Upper lobe of right lung (tissue), 1 donor: ENCODE measurements at regions not wholly inside any gene's neighbourhood (a gene's known extent, or its start where the extent isn't known, plus 50 kb on each side); places are given as distances from the start of the nearest gene placed in this dataset.

ENCODE experiments used
- ATAC-seq: fragments of 200-7000 bp; cut with Tn5 transposase; one replicate; pipeline ENCODE4 v1.9.1; 2020; ENCODE audit warnings: mild to moderate bottlenecking, moderate library complexity
- DNase-seq: peaks from one replicate; pipeline ENCODE4 v3.0.0-alpha.2; 2020
- H3K27ac ChIP-seq: fragments of 200-600 bp; one replicate; pipeline ENCODE4 v1.8.0; 2022
- H3K27me3 ChIP-seq: fragments of 200-600 bp; one replicate; pipeline ENCODE4 v1.8.0; 2022; ENCODE audit warnings: mild to moderate bottlenecking
- H3K36me3 ChIP-seq: fragments of 200-600 bp; one replicate; pipeline ENCODE4 v1.8.0; 2022
- H3K4me1 ChIP-seq: fragments of 200-600 bp; one replicate; pipeline ENCODE4 v1.8.0; 2022
- H3K4me3 ChIP-seq: fragments of 200-600 bp; one replicate; pipeline ENCODE4 v1.8.0; 2022; ENCODE audit warnings: mild to moderate bottlenecking
- H3K9me3 ChIP-seq: fragments of 200-600 bp; one replicate; pipeline ENCODE4 v1.8.0; 2022
- CTCF ChIP-seq: fragments of 200-600 bp; IDR thresholded peaks from one replicate; pipeline ENCODE4 v1.8.0; 2022; ENCODE audit warnings: antibody characterized with exemption
- intact Hi-C: fragments of 100-400 bp; cut with DNase I; formaldehyde crosslinking; loops from one replicate; pipeline ENCODE4 v1.11.0; 2022
- donor health status: DM: no; HTN: yes; CAD: no; lungs with severe emphysema.

DNA sequence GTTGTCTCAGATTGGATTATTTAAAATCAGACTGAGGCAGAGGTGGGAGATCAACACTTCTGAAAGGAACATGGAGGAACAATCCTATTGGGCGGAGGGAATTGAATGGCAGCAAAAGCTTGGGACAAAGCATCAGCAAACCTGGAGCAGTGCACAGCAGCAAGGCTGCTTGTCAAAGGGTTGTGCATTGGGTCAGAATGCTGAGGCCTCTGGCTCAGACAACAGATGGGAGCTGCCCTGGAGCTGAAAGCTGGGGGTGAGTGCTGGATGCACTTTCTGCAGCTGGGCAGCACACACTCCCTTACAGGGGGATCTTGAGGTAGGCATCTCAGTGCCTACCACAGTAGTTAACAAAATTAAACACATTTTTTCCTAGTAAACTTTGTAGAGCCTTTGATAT lies 634.4 kb upstream of the MMS22L start:
- no peaks in the 10 kb centered on the region for H3K36me3 ChIP-seq
- no peaks in the 10 kb centered on the region for H3K27me3 ChIP-seq
- intact Hi-C loops = no loop called here
- DNase-seq (no peak), ATAC-seq (no peak)
- no peak overlapping the region for H3K27ac ChIP-seq
- H3K4me3 ChIP-seq = no peak overlapping the region
- TF ChIP-seq CTCF = no peak
- no peaks in the 10 kb centered on the region for H3K9me3 ChIP-seq
- H3K4me1 ChIP-seq = no peaks in the 10 kb centered on the region

- no peak overlapping the region for H3K27ac ChIP-seq
- H3K36me3 ChIP-seq = no peaks in the 10 kb centered on the region
- ATAC-seq (no peak), DNase-seq (no peak)
- intact Hi-C loops = no loop called here
- TF ChIP-seq CTCF = no peak
- H3K4me1 ChIP-seq = no peaks in the 10 kb centered on the region
- H3K9me3 ChIP-seq = no peaks in the 10 kb centered on the region
- H3K27me3 ChIP-seq = no peaks in the 10 kb centered on the region
- H3K4me3 ChIP-seq = no peak overlapping the region
Observed at GRCh38 chr6:97919046-97919445, 636.0 kb upstream of the MMS22L start.

GRCh38 chr6:97919631-97920030 lies 636.6 kb upstream of the MMS22L start:
- Histone ChIP-seq H3K27ac (no peak overlapping the region), H3K4me1 (no peaks in the 10 kb centered on the region), H3K27me3 (no peaks in the 10 kb centered on the region), H3K4me3 (no peak overlapping the region), H3K36me3 (no peaks in the 10 kb centered on the region), H3K9me3 (no peaks in the 10 kb centered on the region)
- ATAC-seq = no peak
- DNase-seq = no peak
- intact Hi-C loops = no loop called here
- TF ChIP-seq CTCF = no peak

- H3K4me1 ChIP-seq = no peaks in the 10 kb centered on the region
- H3K36me3 ChIP-seq = no peaks in the 10 kb centered on the region
- H3K9me3 ChIP-seq = no peaks in the 10 kb centered on the region
- H3K4me3 ChIP-seq = no peak overlapping the region
- no peak for TF ChIP-seq CTCF
- no peaks in the 10 kb centered on the region for H3K27me3 ChIP-seq
- no peak overlapping the region for H3K27ac ChIP-seq
- ATAC-seq (no peak), DNase-seq (no peak)
- intact Hi-C loops = no loop called here
Observed at GRCh38 chr6:97923249-97923648, 640.2 kb upstream of the MMS22L start.

DNA sequence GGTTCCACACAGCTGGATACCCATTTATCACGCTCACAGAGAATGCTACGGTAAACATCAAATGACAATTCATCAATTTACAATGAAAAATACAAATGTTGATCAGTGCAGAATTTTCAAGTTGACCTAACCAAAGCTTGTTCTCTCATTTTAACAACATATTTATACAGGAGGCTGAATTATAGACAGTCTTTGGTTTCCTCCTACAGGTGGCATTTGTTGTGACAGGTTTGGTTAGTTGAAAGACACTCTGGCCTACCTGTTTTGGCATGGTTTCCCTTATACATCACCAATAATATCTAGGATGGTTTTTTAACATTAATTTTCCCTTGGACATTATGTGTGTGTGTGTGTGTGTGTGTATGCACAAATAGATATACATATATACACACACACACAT lies 642.5 kb upstream of the MMS22L start:
- no peak overlapping the region for H3K4me3 ChIP-seq
- H3K9me3 ChIP-seq = no peaks in the 10 kb centered on the region
- intact Hi-C loops = no loop called here
- TF ChIP-seq CTCF = no peak
- no peaks in the 10 kb centered on the region for H3K27me3 ChIP-seq
- no peak for DNase-seq
- H3K27ac ChIP-seq = no peak overlapping the region
- H3K36me3 ChIP-seq = no peaks in the 10 kb centered on the region
- no peaks in the 10 kb centered on the region for H3K4me1 ChIP-seq
- no peak for ATAC-seq

- no peak for TF ChIP-seq CTCF
- intact Hi-C loops = no loop called here
- H3K36me3 ChIP-seq = no peaks in the 10 kb centered on the region
- no peaks in the 10 kb centered on the region for H3K27me3 ChIP-seq
- no peak for ATAC-seq
- DNase-seq = no peak
- no peak overlapping the region for H3K27ac ChIP-seq
- no peaks in the 10 kb centered on the region for H3K9me3 ChIP-seq
- no peak overlapping the region for H3K4me3 ChIP-seq
- no peaks in the 10 kb centered on the region for H3K4me1 ChIP-seq
Observed at GRCh38 chr6:97939440-97940168, 656.6 kb upstream of the MMS22L start.
